ENCODE measurements at regions not wholly inside any gene's neighbourhood (a gene's known extent, or its start where the extent isn't known, plus 50 kb on each side); places are given as distances from the start of the nearest gene placed in this dataset.

GRCh38 chr14:105845725-105846309, 319.4 kb downstream of the TMEM121 start:
- TF ChIP-seq, protein P1, sequence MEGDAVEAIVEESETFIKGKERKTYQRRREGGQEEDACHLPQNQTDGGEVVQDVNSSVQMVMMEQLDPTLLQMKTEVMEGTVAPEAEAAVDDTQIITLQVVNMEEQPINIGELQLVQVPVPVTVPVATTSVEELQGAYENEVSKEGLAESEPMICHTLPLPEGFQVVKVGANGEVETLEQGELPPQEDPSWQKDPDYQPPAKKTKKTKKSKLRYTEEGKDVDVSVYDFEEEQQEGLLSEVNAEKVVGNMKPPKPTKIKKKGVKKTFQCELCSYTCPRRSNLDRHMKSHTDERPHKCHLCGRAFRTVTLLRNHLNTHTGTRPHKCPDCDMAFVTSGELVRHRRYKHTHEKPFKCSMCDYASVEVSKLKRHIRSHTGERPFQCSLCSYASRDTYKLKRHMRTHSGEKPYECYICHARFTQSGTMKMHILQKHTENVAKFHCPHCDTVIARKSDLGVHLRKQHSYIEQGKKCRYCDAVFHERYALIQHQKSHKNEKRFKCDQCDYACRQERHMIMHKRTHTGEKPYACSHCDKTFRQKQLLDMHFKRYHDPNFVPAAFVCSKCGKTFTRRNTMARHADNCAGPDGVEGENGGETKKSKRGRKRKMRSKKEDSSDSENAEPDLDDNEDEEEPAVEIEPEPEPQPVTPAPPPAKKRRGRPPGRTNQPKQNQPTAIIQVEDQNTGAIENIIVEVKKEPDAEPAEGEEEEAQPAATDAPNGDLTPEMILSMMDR (IDR thresholded peaks at IDR 0.05; ENCODE audit: low read depth, low read length), result no peak
- no peak for TF ChIP-seq POLR2A (IDR thresholded peaks at IDR 0.05; ENCODE audit: extremely low read depth, insufficient read length)
- TF ChIP-seq, protein P2, sequence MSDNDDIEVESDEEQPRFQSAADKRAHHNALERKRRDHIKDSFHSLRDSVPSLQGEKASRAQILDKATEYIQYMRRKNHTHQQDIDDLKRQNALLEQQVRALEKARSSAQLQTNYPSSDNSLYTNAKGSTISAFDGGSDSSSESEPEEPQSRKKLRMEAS (IDR thresholded peaks at IDR 0.05; ENCODE audit: low read depth, low read length), result no peak

Measured in NB4 (cell line).